Body of pancreas (tissue), 4 donors: ENCODE measurements at regions not wholly inside any gene's neighbourhood (a gene's known extent, or its start where the extent isn't known, plus 50 kb on each side); places are given as distances from the start of the nearest gene placed in this dataset.

Experiments used
- CTCF ChIP-seq, 7 experiments: fragments of 450-650 bp in 4 of 7; fragments of 200-600 bp in 3 of 7; sonication (generic) in 3 of 7; IDR thresholded peaks; one replicate each; pipeline ENCODE4 v1.5.1; 2016 to 2019; ENCODE audit warnings: antibody characterized with exemption in 7 of 7
- POLR2A ChIP-seq, 3 donors: fragments of 450-650 bp; IDR thresholded peaks; one replicate each; pipeline ENCODE4 v1.6.1; 2016; ENCODE audit warnings: antibody characterized with exemption in 3 of 3, mild to moderate bottlenecking in 2 of 3

- TF ChIP-seq POLR2A (IDR thresholded peaks at IDR 0.05): no peak
- TF ChIP-seq CTCF (IDR thresholded peaks at IDR 0.05): no peak
Measured at GRCh38 chr12:67460388-67460787, 188.2 kb upstream of the DYRK2 start.
